ENCODE measurements at regions not wholly inside any gene's neighbourhood (a gene's known extent, or its start where the extent isn't known, plus 50 kb on each side); places are given as distances from the start of the nearest gene placed in this dataset.

DNA sequence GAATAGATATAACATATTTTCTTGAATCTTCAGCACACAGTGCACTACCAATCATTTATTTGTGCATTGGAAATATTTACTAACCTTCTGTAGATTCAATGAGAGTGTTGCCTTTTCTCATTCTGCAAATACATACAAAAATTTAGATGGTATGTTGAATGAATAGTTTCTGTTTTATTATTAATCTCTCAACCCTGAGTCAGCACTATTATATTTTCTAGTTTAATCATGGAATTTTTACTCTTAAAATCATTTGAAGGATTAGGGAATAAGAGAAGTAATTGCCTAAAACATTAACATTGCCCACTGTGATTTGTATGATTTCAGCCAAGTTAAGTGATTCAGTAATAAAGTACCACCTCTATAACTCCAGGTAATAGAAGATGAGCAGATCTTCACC is 370.2 kb upstream of the CDH7 start:
- no peak for DNase-seq
- in situ Hi-C loops (cut with HindIII; ENCODE audit: low pct_ligation_motif_present, low sequenced_read_pairs): no loop called here
- no peak for TF ChIP-seq CTCF (IDR thresholded peaks at IDR 0.05; ENCODE audit: low read depth, low read length, missing control alignments)
- Histone ChIP-seq H3K4me3 (ENCODE audit: low read depth, low read length) (no peak overlapping the region), H3K27ac (no peak overlapping the region), H3K27me3 (replicated peaks) (no peaks in the 10 kb centered on the region), H3K36me3 (replicated peaks) (no peaks in the 10 kb centered on the region)

DNA sequence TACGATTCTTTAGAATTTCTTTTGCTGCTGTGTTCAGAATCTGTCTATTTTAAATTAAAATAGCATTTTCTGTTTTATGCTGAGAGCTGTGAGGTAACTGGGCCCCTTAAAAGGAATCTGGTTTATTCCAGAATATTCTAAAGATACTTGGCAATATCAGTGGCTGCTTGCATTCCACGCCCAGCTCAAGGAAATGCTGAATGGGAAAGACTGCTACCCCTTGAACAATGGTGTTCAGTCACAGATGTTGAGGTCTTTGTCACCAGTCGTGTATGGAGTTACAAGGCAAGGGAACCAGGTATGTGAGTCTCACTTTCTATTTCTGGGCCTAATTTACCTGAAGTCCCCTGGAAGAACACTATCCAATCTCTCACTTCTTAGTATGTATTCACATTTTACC is 377.9 kb upstream of the CDH7 start:
- TF ChIP-seq CTCF (IDR thresholded peaks at IDR 0.05; ENCODE audit: low read depth, low read length, missing control alignments): no peak
- in situ Hi-C loops (cut with HindIII; ENCODE audit: low pct_ligation_motif_present, low sequenced_read_pairs): no loop called here
- no peaks in the 10 kb centered on the region for H3K27me3 ChIP-seq (replicated peaks)

DNA sequence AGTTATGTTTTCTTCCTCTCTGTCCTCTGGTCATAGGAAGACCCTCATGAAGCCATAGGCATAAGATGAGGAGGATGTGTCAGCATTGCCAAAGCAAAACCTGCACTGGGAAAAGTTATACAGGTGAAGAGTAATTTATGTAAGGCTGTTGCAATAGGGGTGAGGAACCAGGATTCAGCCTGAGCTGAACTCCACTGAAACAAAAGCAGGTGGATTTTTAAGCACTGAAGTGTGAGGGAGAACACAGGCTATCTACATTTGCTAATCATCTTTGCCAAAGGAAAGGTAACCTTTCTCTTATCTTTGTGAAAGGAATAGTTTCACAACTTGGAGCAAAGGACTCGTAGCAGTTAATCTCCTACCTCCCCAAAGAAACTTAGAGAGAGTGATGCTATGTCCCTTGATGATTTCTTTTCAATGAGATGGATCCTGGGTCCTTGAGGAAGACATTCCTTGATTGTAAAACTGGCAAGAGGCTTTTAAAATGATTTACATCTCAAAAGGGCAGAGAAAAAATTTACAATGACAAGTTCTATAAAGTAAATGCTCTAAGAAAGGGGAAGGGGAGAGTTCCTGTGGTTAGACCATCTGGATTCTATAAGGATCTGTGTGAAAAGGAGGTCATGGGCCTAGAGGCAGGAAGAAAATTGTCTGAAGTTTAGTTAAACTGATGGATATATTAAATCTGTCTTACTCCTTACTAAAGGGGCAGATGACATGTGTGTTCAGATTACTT is 385.4 kb upstream of the CDH7 start:
- no peak for DNase-seq
- Histone ChIP-seq H3K27ac (no peak overlapping the region), H3K4me3 (ENCODE audit: low read depth, low read length) (no peak overlapping the region), H3K27me3 (replicated peaks) (no peaks in the 10 kb centered on the region), H3K36me3 (replicated peaks) (no peaks in the 10 kb centered on the region)
- in situ Hi-C loops (cut with HindIII; ENCODE audit: low pct_ligation_motif_present, low sequenced_read_pairs): no loop called here
- no peak for TF ChIP-seq CTCF (IDR thresholded peaks at IDR 0.05; ENCODE audit: low read depth, low read length, missing control alignments)

More for the DNA sequence above, 377.9 kb upstream of the CDH7 start:
- no peak overlapping the region for H3K4me3 ChIP-seq (ENCODE audit: low read depth, low read length)
- H3K36me3 ChIP-seq (replicated peaks): no peaks in the 10 kb centered on the region
- no peak for DNase-seq
- no peak overlapping the region for H3K27ac ChIP-seq

DNA sequence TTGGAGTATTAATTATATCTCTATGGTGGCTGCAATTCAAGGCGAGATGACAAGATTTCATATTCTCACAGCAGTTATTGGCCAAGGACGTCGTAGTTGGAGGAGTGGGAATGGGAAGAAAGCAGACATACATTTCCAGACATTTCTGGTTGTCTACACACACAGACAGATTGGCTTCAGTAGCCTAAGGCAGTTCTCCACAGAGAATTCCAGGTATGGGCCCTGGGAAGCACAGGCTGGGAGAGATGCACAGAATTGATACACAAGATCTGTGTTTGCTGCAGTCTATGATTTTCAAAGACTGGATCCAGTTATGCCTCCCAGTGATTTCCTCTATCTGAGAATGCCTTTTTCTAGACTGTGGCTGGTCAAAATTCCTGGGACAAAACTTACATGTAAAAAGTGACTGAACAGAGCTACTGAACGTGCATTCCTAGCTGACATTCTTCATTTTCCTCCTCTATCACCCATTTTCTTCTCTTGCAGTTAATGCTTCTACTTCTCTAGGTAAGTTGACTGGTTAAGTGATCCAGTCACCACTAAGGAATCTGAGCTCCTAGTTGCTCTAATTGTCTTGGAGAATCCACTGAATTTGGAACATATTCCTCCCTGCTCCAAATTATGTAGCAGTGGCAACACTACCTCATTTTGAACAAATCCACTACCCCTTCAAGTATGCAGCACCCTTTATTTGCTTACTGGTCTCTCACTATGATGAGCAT is 386.7 kb upstream of the CDH7 start:
- in situ Hi-C loops (cut with HindIII; ENCODE audit: low pct_ligation_motif_present, low sequenced_read_pairs): no loop called here
- no peak overlapping the region for H3K27ac ChIP-seq
- H3K4me3 ChIP-seq (ENCODE audit: low read depth, low read length): no peak overlapping the region
- no peaks in the 10 kb centered on the region for H3K27me3 ChIP-seq (replicated peaks)
- no peak for TF ChIP-seq CTCF (IDR thresholded peaks at IDR 0.05; ENCODE audit: low read depth, low read length, missing control alignments)
- no peak for DNase-seq
- no peaks in the 10 kb centered on the region for H3K36me3 ChIP-seq (replicated peaks)

- H3K27me3 ChIP-seq (replicated peaks): no peaks in the 10 kb centered on the region
- no peak for DNase-seq
- no peak overlapping the region for H3K27ac ChIP-seq
- H3K36me3 ChIP-seq (replicated peaks): no peaks in the 10 kb centered on the region
- TF ChIP-seq CTCF (IDR thresholded peaks at IDR 0.05; ENCODE audit: low read depth, low read length, missing control alignments): no peak
- in situ Hi-C loops (cut with HindIII; ENCODE audit: low pct_ligation_motif_present, low sequenced_read_pairs): no loop called here
- no peak overlapping the region for H3K4me3 ChIP-seq (ENCODE audit: low read depth, low read length)
Observed at GRCh38 chr18:65363011-65363410, 387.8 kb upstream of the CDH7 start.

Data from brain microvascular endothelial cell (primary cell).